GM12878 (cell line): ENCODE measurements at regions not wholly inside any gene's neighbourhood (a gene's known extent, or its start where the extent isn't known, plus 50 kb on each side); places are given as distances from the start of the nearest gene placed in this dataset.

ENCODE experiments used
- CBFB ChIP-seq: IDR thresholded peaks from 2 replicates; pipeline ENCODE4 v1.6.1; 2016; ENCODE audit warnings: antibody characterized with exemption, low read depth
- NRF1 ChIP-seq: conservative IDR thresholded peaks from 2 replicates; pipeline ENCODE4 v1.6.1; 2011; ENCODE audit warnings: mild to moderate bottlenecking, low read depth, low read length, improper control_type of control experiment
- RFX5 ChIP-seq: IDR thresholded peaks from 2 replicates; pipeline ENCODE4 v1.6.1; 2011; ENCODE audit warnings: low read depth, low read length, improper control_type of control experiment
- TF ChIP-seq, protein P1 (sequence below), 3 experiments: IDR thresholded peaks in 2 of 3; conservative IDR thresholded peaks in 1 of 3; 2 replicates each; pipeline ENCODE4 v1.5.1; 2011; ENCODE audit warnings: low read depth in 3 of 3, low read length in 3 of 3, mild to moderate bottlenecking in 3 of 3, control low read depth in 2 of 3, moderate library complexity in 2 of 3, inconsistent platforms in 1 of 3, mixed read lengths in 1 of 3; ENCODE audit not compliant: control insufficient read depth in 2 of 3, insufficient read depth in 1 of 3; ENCODE audit errors: extremely low read depth in 1 of 3
- TF ChIP-seq, protein P2 (sequence below): IDR thresholded peaks from 2 replicates; pipeline ENCODE4 v1.6.1; 2011; ENCODE audit warnings: low read depth, low read length, improper control_type of control experiment, borderline replicate concordance

DNA sequence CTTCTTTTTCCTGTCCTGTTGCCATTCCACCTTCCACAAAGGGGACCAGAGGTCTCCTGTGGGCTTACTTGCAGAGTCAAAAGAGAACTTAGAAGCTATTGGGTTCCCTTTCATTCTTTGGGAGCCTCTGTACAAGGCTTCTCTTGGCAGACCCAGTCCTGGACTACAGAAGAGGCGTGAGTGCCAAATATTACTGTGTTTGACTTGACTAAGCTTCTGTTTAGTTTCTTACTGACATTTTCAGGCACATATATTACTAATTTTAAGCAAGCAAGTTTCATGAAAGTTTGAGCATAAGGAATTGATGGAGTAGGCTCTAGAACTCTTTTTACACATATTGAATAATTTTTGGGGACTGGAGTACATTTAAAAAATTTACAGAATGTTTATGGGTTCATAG lies 254.4 kb downstream of the HAPSTR1 start:
- TF ChIP-seq, protein P1, sequence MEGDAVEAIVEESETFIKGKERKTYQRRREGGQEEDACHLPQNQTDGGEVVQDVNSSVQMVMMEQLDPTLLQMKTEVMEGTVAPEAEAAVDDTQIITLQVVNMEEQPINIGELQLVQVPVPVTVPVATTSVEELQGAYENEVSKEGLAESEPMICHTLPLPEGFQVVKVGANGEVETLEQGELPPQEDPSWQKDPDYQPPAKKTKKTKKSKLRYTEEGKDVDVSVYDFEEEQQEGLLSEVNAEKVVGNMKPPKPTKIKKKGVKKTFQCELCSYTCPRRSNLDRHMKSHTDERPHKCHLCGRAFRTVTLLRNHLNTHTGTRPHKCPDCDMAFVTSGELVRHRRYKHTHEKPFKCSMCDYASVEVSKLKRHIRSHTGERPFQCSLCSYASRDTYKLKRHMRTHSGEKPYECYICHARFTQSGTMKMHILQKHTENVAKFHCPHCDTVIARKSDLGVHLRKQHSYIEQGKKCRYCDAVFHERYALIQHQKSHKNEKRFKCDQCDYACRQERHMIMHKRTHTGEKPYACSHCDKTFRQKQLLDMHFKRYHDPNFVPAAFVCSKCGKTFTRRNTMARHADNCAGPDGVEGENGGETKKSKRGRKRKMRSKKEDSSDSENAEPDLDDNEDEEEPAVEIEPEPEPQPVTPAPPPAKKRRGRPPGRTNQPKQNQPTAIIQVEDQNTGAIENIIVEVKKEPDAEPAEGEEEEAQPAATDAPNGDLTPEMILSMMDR (IDR thresholded peaks at IDR 0.05 in 2 of 3, conservative IDR thresholded peaks at IDR 0.05 in 1 of 3; ENCODE audit: control insufficient read depth in 2 of 3, extremely low read depth in 1 of 3, insufficient read depth in 1 of 3, low read depth in 3 of 3, low read length in 3 of 3), result no peak
- TF ChIP-seq CBFB (no peak), NRF1 (no peak), RFX5 (no peak)
- TF ChIP-seq, protein P2, sequence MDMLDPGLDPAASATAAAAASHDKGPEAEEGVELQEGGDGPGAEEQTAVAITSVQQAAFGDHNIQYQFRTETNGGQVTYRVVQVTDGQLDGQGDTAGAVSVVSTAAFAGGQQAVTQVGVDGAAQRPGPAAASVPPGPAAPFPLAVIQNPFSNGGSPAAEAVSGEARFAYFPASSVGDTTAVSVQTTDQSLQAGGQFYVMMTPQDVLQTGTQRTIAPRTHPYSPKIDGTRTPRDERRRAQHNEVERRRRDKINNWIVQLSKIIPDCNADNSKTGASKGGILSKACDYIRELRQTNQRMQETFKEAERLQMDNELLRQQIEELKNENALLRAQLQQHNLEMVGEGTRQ, result no peak
